Activated CD4-positive, alpha-beta T cell treated with anti-CD3 and anti-CD28 coated beads, Interleukin-2, amount 10 ng/mL, durations not matched to agents 24 days and 14 days (primary cell): ENCODE measurements at regions not wholly inside any gene's neighbourhood (a gene's known extent, or its start where the extent isn't known, plus 50 kb on each side); places are given as distances from the start of the nearest gene placed in this dataset.

Experiments used
- DNase-seq: peaks from one replicate; pipeline ENCODE4 v3.0.0; 2022
- H3K27ac Mint-ChIP-seq: one replicate; pipeline ENCODE4 v1.8.0; 2022; ENCODE audit warnings: mild to moderate bottlenecking, mixed read lengths
- H3K27me3 Mint-ChIP-seq: one replicate; pipeline ENCODE4 v1.8.0; 2022; ENCODE audit warnings: mixed read lengths
- H3K36me3 Mint-ChIP-seq: one replicate; pipeline ENCODE4 v1.8.0; 2022; ENCODE audit warnings: low read depth, mild to moderate bottlenecking, mixed read lengths
- H3K4me1 Mint-ChIP-seq: one replicate; pipeline ENCODE4 v1.8.0; 2021; ENCODE audit warnings: mixed read lengths
- H3K4me3 Mint-ChIP-seq: one replicate; pipeline ENCODE4 v1.8.0; 2022; ENCODE audit warnings: mild to moderate bottlenecking, moderate library complexity, mixed read lengths
- H3K9me3 Mint-ChIP-seq: one replicate; pipeline ENCODE4 v1.8.0; 2021; ENCODE audit warnings: mixed read lengths
- intact Hi-C: fragments of 100-400 bp; cut with micrococcal nuclease; formaldehyde crosslinking; loops from one replicate; pipeline ENCODE4 v1.15.1; 2023

- no peaks in the 10 kb centered on the region for H3K36me3 Mint-ChIP-seq
- no peaks in the 10 kb centered on the region for H3K27me3 Mint-ChIP-seq
- DNase-seq, result no peak
- no peaks in the 10 kb centered on the region for H3K9me3 Mint-ChIP-seq
- no peak overlapping the region for H3K27ac Mint-ChIP-seq
- intact Hi-C loops, result no loop called here
- H3K4me3 Mint-ChIP-seq, result no peak overlapping the region
- no peaks in the 10 kb centered on the region for H3K4me1 Mint-ChIP-seq
Measured at GRCh38 chr2:19207452-19207851, 151.0 kb downstream of the OSR1 start.

- H3K36me3 Mint-ChIP-seq, result no peaks in the 10 kb centered on the region
- H3K27ac Mint-ChIP-seq, result no peak overlapping the region
- H3K4me1 Mint-ChIP-seq, result no peaks in the 10 kb centered on the region
- no peak for DNase-seq
- intact Hi-C loops, result no loop called here
- H3K4me3 Mint-ChIP-seq, result no peak overlapping the region
- no peaks in the 10 kb centered on the region for H3K9me3 Mint-ChIP-seq
- no peaks in the 10 kb centered on the region for H3K27me3 Mint-ChIP-seq
Measured at GRCh38 chr2:19205983-19206533, 152.4 kb downstream of the OSR1 start.

GRCh38 chr2:19203866-19204265, 154.6 kb downstream of the OSR1 start:
- Mint-ChIP-seq H3K27ac (no peak overlapping the region), H3K27me3 (no peaks in the 10 kb centered on the region), H3K9me3 (no peaks in the 10 kb centered on the region), H3K4me1 (no peaks in the 10 kb centered on the region), H3K36me3 (no peaks in the 10 kb centered on the region), H3K4me3 (no peak overlapping the region)
- DNase-seq, result no peak
- intact Hi-C loops, result no loop called here

- Mint-ChIP-seq H3K27ac (no peak overlapping the region), H3K4me1 (no peaks in the 10 kb centered on the region), H3K4me3 (no peak overlapping the region), H3K36me3 (no peaks in the 10 kb centered on the region), H3K27me3 (no peaks in the 10 kb centered on the region), H3K9me3 (no peaks in the 10 kb centered on the region)
- intact Hi-C loops, result no loop called here
- DNase-seq, result no peak
Measured at GRCh38 chr2:19201911-19202462, 156.4 kb downstream of the OSR1 start.

- no peaks in the 10 kb centered on the region for H3K4me1 Mint-ChIP-seq
- intact Hi-C loops, result no loop called here
- H3K36me3 Mint-ChIP-seq, result no peaks in the 10 kb centered on the region
- H3K27me3 Mint-ChIP-seq, result no peaks in the 10 kb centered on the region
- no peak for DNase-seq
- no peak overlapping the region for H3K27ac Mint-ChIP-seq
- no peaks in the 10 kb centered on the region for H3K9me3 Mint-ChIP-seq
- no peak overlapping the region for H3K4me3 Mint-ChIP-seq
Measured at GRCh38 chr2:19198381-19198780, 160.0 kb downstream of the OSR1 start.

- no peak for DNase-seq
- H3K9me3 Mint-ChIP-seq, result no peaks in the 10 kb centered on the region
- no peak overlapping the region for H3K4me3 Mint-ChIP-seq
- intact Hi-C loops, result no loop called here
- H3K27me3 Mint-ChIP-seq, result no peaks in the 10 kb centered on the region
- H3K4me1 Mint-ChIP-seq, result no peaks in the 10 kb centered on the region
- H3K36me3 Mint-ChIP-seq, result no peaks in the 10 kb centered on the region
- no peak overlapping the region for H3K27ac Mint-ChIP-seq
Measured at GRCh38 chr2:19195661-19196060, 162.8 kb downstream of the OSR1 start.

- Mint-ChIP-seq H3K36me3 (no peaks in the 10 kb centered on the region), H3K27me3 (no peaks in the 10 kb centered on the region), H3K4me3 (no peak overlapping the region), H3K9me3 (no peaks in the 10 kb centered on the region), H3K27ac (no peak overlapping the region), H3K4me1 (no peaks in the 10 kb centered on the region)
- intact Hi-C loops, result no loop called here
- no peak for DNase-seq
Measured at GRCh38 chr2:19189391-19189790, 169.0 kb downstream of the OSR1 start.

GRCh38 chr2:19187323-19188020, 171.0 kb downstream of the OSR1 start:
- Mint-ChIP-seq H3K4me1 (no peaks in the 10 kb centered on the region), H3K9me3 (peaks cover under 1% of the 10 kb centered on the region), H3K4me3 (no peak overlapping the region), H3K27ac (no peak overlapping the region), H3K27me3 (no peaks in the 10 kb centered on the region), H3K36me3 (no peaks in the 10 kb centered on the region)
- intact Hi-C loops, result no loop called here
- DNase-seq, result no peak

GRCh38 chr2:19185086-19185485, 173.3 kb downstream of the OSR1 start:
- intact Hi-C loops, result no loop called here
- H3K27me3 Mint-ChIP-seq, result no peaks in the 10 kb centered on the region
- H3K36me3 Mint-ChIP-seq, result no peaks in the 10 kb centered on the region
- H3K9me3 Mint-ChIP-seq, result peaks cover 3% of the 10 kb centered on the region
- no peak overlapping the region for H3K27ac Mint-ChIP-seq
- no peak for DNase-seq
- no peak overlapping the region for H3K4me3 Mint-ChIP-seq
- H3K4me1 Mint-ChIP-seq, result no peaks in the 10 kb centered on the region

GRCh38 chr2:19178175-19178574, 180.2 kb downstream of the OSR1 start:
- no peak for DNase-seq
- intact Hi-C loops, result no loop called here
- no peak overlapping the region for H3K4me3 Mint-ChIP-seq
- peaks cover 3% of the 10 kb centered on the region for H3K9me3 Mint-ChIP-seq
- H3K4me1 Mint-ChIP-seq, result no peaks in the 10 kb centered on the region
- no peak overlapping the region for H3K27ac Mint-ChIP-seq
- no peaks in the 10 kb centered on the region for H3K36me3 Mint-ChIP-seq
- no peaks in the 10 kb centered on the region for H3K27me3 Mint-ChIP-seq

- H3K9me3 Mint-ChIP-seq, result no peaks in the 10 kb centered on the region
- H3K4me3 Mint-ChIP-seq, result no peak overlapping the region
Measured at GRCh38 chr2:19176977-19177376, 181.4 kb downstream of the OSR1 start.

GRCh38 chr2:19176172-19176852, 182.1 kb downstream of the OSR1 start:
- H3K36me3 Mint-ChIP-seq, result no peaks in the 10 kb centered on the region
- no peaks in the 10 kb centered on the region for H3K27me3 Mint-ChIP-seq
- H3K4me3 Mint-ChIP-seq, result no peak overlapping the region
- intact Hi-C loops, result no loop called here
- H3K9me3 Mint-ChIP-seq, result no peaks in the 10 kb centered on the region
- H3K4me1 Mint-ChIP-seq, result no peaks in the 10 kb centered on the region
- DNase-seq, result no peak
- H3K27ac Mint-ChIP-seq, result no peak overlapping the region

More at GRCh38 chr2:19176977-19177376, 181.4 kb downstream of the OSR1 start:
- no peak overlapping the region for H3K27ac Mint-ChIP-seq
- no peak for DNase-seq
- no peaks in the 10 kb centered on the region for H3K4me1 Mint-ChIP-seq
- no peaks in the 10 kb centered on the region for H3K36me3 Mint-ChIP-seq
- intact Hi-C loops, result no loop called here
- H3K27me3 Mint-ChIP-seq, result no peaks in the 10 kb centered on the region

- intact Hi-C loops, result no loop called here
- Mint-ChIP-seq H3K27ac (no peak overlapping the region), H3K4me3 (no peak overlapping the region), H3K36me3 (no peaks in the 10 kb centered on the region), H3K9me3 (no peaks in the 10 kb centered on the region), H3K4me1 (no peaks in the 10 kb centered on the region), H3K27me3 (no peaks in the 10 kb centered on the region)
- no peak for DNase-seq
Measured at GRCh38 chr2:19174176-19174575, 184.2 kb downstream of the OSR1 start.

- Mint-ChIP-seq H3K4me1 (no peaks in the 10 kb centered on the region), H3K4me3 (no peak overlapping the region), H3K9me3 (no peaks in the 10 kb centered on the region), H3K27ac (no peak overlapping the region), H3K36me3 (no peaks in the 10 kb centered on the region), H3K27me3 (no peaks in the 10 kb centered on the region)
- DNase-seq, result no peak
- intact Hi-C loops, result no loop called here
Measured at GRCh38 chr2:19171409-19171808, 187.0 kb downstream of the OSR1 start.
